ENCODE measurements at regions not wholly inside any gene's neighbourhood (a gene's known extent, or its start where the extent isn't known, plus 50 kb on each side); places are given as distances from the start of the nearest gene placed in this dataset.

DNA sequence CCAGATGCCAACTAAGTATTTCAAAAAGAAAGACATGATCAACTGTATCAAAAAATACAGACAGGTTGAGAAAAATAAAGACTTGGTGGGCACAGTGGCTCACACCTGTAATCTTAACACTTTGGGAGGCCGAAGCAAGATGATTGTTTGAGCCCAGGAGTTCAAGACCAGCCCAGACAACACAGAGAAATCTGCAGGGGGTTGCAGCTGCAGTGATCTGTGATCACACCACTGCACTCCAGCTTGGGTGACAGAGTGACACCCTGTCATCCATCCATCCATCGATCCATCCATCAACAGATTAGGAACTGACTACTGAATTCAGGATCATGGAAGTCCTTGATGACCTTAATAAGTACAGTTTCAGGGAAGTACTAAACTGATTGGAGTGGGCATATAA lies 65.0 kb upstream of the RPS13 start:
- POLR2A ChIA-PET, result interaction anchor here (0.6 kb wide), 1 partner anchor 23 kb away, joined by 3 read pairs; no protein-coding TSS in a partner anchor

More for the DNA sequence above, 65.0 kb upstream of the RPS13 start:
- H2AFZ ChIP-seq (ENCODE audit: low read depth, low read length), result no peak overlapping the region
- no TSS peak for BruUV-seq (replicated peaks)
- H4K20me1 ChIP-seq (replicated peaks; ENCODE audit: control insufficient read depth, insufficient read depth, low read length), result no peaks in the 10 kb centered on the region
- DNase-seq (ENCODE audit: extremely low read depth in 1 of 4, low spot score in 3 of 4) (no peak), FAIRE-seq (no peak), ATAC-seq (no peak)
- no peaks in the 10 kb centered on the region for H3K27me3 ChIP-seq (ENCODE audit: control insufficient read depth in 2 of 2, insufficient read depth in 2 of 2, low read length in 2 of 2)
- peaks cover 23% of the 10 kb centered on the region; the same call in 2 of the 3 replicates for H3K36me3 ChIP-seq (ENCODE audit: control insufficient read depth, insufficient read depth, low read length)
- CTCF ChIA-PET (ENCODE audit: low intra/inter-chr PET ratio), result no interaction called here
- in situ Hi-C loops (cut with MboI) (no loop called here), intact Hi-C loops (cut with micrococcal nuclease) (no loop called here)
- no peaks in the 10 kb centered on the region for H3K4me1 ChIP-seq (replicated peaks in 1 of 2; ENCODE audit: control insufficient read depth in 2 of 2, insufficient read depth in 2 of 2, low read length in 2 of 2)
- H3K4me2 ChIP-seq (ENCODE audit: insufficient read depth, low read length), result no peak overlapping the region
- H3K9me1 ChIP-seq (ENCODE audit: control insufficient read depth, insufficient read depth, low read length), result no peaks in the 10 kb centered on the region
- H3K9me3 ChIP-seq (replicated peaks; ENCODE audit: control insufficient read depth, insufficient read depth, low read depth, low read length), result no peaks in the 10 kb centered on the region
- no peak for TF ChIP-seq KLF10 (CRISPR knock-in tag; IDR thresholded peaks at IDR 0.05)
- TF ChIP-seq, protein P1, sequence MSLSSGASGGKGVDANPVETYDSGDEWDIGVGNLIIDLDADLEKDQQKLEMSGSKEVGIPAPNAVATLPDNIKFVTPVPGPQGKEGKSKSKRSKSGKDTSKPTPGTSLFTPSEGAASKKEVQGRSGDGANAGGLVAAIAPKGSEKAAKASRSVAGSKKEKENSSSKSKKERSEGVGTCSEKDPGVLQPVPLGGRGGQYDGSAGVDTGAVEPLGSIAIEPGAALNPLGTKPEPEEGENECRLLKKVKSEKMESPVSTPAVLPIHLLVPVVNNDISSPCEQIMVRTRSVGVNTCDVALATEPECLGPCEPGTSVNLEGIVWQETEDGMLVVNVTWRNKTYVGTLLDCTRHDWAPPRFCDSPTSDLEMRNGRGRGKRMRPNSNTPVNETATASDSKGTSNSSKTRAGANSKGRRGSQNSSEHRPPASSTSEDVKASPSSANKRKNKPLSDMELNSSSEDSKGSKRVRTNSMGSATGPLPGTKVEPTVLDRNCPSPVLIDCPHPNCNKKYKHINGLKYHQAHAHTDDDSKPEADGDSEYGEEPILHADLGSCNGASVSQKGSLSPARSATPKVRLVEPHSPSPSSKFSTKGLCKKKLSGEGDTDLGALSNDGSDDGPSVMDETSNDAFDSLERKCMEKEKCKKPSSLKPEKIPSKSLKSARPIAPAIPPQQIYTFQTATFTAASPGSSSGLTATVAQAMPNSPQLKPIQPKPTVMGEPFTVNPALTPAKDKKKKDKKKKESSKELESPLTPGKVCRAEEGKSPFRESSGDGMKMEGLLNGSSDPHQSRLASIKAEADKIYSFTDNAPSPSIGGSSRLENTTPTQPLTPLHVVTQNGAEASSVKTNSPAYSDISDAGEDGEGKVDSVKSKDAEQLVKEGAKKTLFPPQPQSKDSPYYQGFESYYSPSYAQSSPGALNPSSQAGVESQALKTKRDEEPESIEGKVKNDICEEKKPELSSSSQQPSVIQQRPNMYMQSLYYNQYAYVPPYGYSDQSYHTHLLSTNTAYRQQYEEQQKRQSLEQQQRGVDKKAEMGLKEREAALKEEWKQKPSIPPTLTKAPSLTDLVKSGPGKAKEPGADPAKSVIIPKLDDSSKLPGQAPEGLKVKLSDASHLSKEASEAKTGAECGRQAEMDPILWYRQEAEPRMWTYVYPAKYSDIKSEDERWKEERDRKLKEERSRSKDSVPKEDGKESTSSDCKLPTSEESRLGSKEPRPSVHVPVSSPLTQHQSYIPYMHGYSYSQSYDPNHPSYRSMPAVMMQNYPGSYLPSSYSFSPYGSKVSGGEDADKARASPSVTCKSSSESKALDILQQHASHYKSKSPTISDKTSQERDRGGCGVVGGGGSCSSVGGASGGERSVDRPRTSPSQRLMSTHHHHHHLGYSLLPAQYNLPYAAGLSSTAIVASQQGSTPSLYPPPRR (CRISPR knock-in tag; IDR thresholded peaks at IDR 0.05; ENCODE audit: borderline replicate concordance), result no peak
- TF ChIP-seq FUS (optimal IDR thresholded peaks at IDR 0.05; ENCODE audit: low read depth, low read length), result no peak
- TF ChIP-seq CTBP1 (IDR thresholded peaks at IDR 0.05; ENCODE audit: borderline replicate concordance), result no peak
- TF ChIP-seq ZKSCAN1 (IDR thresholded peaks at IDR 0.05; ENCODE audit: low read depth, low read length), result no peak
- no peak for TF ChIP-seq NCOA4 (IDR thresholded peaks at IDR 0.05; ENCODE audit: partially characterized antibody)
- no peak for TF ChIP-seq MAZ (CRISPR knock-in tag; conservative IDR thresholded peaks at IDR 0.05 in 1 of 2, IDR thresholded peaks at IDR 0.05 in 1 of 2)
- TF ChIP-seq, protein P2, sequence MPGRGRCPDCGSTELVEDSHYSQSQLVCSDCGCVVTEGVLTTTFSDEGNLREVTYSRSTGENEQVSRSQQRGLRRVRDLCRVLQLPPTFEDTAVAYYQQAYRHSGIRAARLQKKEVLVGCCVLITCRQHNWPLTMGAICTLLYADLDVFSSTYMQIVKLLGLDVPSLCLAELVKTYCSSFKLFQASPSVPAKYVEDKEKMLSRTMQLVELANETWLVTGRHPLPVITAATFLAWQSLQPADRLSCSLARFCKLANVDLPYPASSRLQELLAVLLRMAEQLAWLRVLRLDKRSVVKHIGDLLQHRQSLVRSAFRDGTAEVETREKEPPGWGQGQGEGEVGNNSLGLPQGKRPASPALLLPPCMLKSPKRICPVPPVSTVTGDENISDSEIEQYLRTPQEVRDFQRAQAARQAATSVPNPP (IDR thresholded peaks at IDR 0.05; ENCODE audit: borderline replicate concordance, insufficient read depth, insufficient read length), result no peak
- no peak for TF ChIP-seq LEF1 (IDR thresholded peaks at IDR 0.05)
- H3K79me2 ChIP-seq (ENCODE audit: control insufficient read depth, insufficient read depth, low read length), result no peaks in the 10 kb centered on the region
- no peak overlapping the region for H3K4me3 ChIP-seq
- WGBS (ENCODE audit: insufficient coverage, low coverage, missing lambda C conversion rate), result 86% methylated on average over 2 of the region's 2 CpGs
- no peak overlapping the region for H3K9ac ChIP-seq (ENCODE audit: insufficient read depth in 1 of 2, low read depth in 2 of 2, low read length in 2 of 2)
- H3K27ac ChIP-seq (ENCODE audit: extremely low read depth, low read depth, low read length), result no peak overlapping the region

Measured in K562 (cell line).